Testis (tissue), 2 donors: ENCODE measurements at regions not wholly inside any gene's neighbourhood (a gene's known extent, or its start where the extent isn't known, plus 50 kb on each side); places are given as distances from the start of the nearest gene placed in this dataset.
A peak's percentile ranks its signal among the peaks of the same experiment; 100 is the strongest.

ENCODE experiments used
- DNase-seq: peaks from one replicate; pipeline ENCODE4 v3.0.0-alpha.2; 2019
- H3K27ac ChIP-seq, 2 donors: fragments of 200-600 bp; sonication (generic); one replicate each; pipeline ENCODE4 v1.5.1; 2019
- H3K27me3 ChIP-seq: fragments of 200-600 bp; sonication (generic); one replicate; pipeline ENCODE4 v1.5.1; 2019
- H3K36me3 ChIP-seq: fragments of 200-600 bp; sonication (generic); one replicate; pipeline ENCODE4 v1.5.1; 2017; ENCODE audit warnings: low read depth; ENCODE audit errors: missing control alignments
- H3K4me1 ChIP-seq: fragments of 200-600 bp; sonication (generic); one replicate; pipeline ENCODE4 v1.5.1; 2019
- H3K4me3 ChIP-seq, 2 donors: fragments of 200-600 bp; sonication (generic); one replicate each; pipeline ENCODE4 v1.5.1; 2017 to 2019
- H3K9me3 ChIP-seq: fragments of 200-600 bp; sonication (generic); one replicate; pipeline ENCODE4 v1.5.1; 2017
- POLR2A ChIP-seq: fragments of 450-650 bp; IDR thresholded peaks from one replicate; pipeline ENCODE4 v1.6.1; 2017; ENCODE audit warnings: antibody characterized with exemption, mild to moderate bottlenecking, moderate library complexity
- WGBS, 2 donors: methylation state at CpG; one replicate each; pipeline ENCODE4 v1.1.5; 2018; 5-methylcytosine and 5-hydroxymethylcytosine counted together
- intact Hi-C: fragments of 100-400 bp; cut with DNase I; formaldehyde crosslinking; loops from one replicate; pipeline ENCODE4 v1.15.1; 2023; ENCODE audit warnings: low total_unique reads
- TF ChIP-seq, protein P1 (sequence below), 3 experiments: fragments of 450-650 bp in 2 of 3; fragments of 200-600 bp in 1 of 3; sonication (generic) in 1 of 3; IDR thresholded peaks; one replicate each; pipeline ENCODE4 v1.5.1; 2016 to 2019; ENCODE audit warnings: antibody characterized with exemption in 3 of 3, mild to moderate bottlenecking in 2 of 3, moderate library complexity in 1 of 3

DNA sequence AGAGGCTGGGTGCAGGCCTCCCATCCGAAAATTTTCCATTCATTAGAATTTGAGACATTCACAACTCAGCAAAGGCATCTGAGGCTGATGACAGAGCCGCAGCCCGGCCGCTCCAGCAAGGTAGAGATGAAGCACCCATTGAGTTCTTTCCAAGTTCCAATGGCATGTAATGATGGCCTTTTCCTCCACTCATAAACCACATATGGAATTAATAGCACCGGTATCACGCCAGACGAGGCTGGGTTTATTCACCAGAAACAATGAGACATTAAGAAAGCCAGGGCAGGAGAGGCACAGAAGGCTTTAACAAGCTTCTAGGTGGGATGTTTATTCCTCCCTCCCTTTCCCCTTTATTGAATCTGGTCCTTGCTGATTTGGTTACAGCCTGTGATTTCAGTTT lies 534.4 kb downstream of the MN1 start:
- H3K36me3 ChIP-seq, result no peaks in the 10 kb centered on the region
- H3K4me3 ChIP-seq, result no peak overlapping the region
- no peaks in the 10 kb centered on the region for H3K9me3 ChIP-seq
- no peak for DNase-seq
- no peak overlapping the region for H3K27ac ChIP-seq
- no peak for TF ChIP-seq POLR2A
- TF ChIP-seq, protein P1, sequence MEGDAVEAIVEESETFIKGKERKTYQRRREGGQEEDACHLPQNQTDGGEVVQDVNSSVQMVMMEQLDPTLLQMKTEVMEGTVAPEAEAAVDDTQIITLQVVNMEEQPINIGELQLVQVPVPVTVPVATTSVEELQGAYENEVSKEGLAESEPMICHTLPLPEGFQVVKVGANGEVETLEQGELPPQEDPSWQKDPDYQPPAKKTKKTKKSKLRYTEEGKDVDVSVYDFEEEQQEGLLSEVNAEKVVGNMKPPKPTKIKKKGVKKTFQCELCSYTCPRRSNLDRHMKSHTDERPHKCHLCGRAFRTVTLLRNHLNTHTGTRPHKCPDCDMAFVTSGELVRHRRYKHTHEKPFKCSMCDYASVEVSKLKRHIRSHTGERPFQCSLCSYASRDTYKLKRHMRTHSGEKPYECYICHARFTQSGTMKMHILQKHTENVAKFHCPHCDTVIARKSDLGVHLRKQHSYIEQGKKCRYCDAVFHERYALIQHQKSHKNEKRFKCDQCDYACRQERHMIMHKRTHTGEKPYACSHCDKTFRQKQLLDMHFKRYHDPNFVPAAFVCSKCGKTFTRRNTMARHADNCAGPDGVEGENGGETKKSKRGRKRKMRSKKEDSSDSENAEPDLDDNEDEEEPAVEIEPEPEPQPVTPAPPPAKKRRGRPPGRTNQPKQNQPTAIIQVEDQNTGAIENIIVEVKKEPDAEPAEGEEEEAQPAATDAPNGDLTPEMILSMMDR (IDR thresholded peaks at IDR 0.05), result no peak
- WGBS, 2 donors, result 91 to 96% methylated on average over 7 of the region's 7 CpGs
- no peaks in the 10 kb centered on the region for H3K4me1 ChIP-seq
- intact Hi-C loops, result no loop called here
- H3K27me3 ChIP-seq, result no peaks in the 10 kb centered on the region

DNA sequence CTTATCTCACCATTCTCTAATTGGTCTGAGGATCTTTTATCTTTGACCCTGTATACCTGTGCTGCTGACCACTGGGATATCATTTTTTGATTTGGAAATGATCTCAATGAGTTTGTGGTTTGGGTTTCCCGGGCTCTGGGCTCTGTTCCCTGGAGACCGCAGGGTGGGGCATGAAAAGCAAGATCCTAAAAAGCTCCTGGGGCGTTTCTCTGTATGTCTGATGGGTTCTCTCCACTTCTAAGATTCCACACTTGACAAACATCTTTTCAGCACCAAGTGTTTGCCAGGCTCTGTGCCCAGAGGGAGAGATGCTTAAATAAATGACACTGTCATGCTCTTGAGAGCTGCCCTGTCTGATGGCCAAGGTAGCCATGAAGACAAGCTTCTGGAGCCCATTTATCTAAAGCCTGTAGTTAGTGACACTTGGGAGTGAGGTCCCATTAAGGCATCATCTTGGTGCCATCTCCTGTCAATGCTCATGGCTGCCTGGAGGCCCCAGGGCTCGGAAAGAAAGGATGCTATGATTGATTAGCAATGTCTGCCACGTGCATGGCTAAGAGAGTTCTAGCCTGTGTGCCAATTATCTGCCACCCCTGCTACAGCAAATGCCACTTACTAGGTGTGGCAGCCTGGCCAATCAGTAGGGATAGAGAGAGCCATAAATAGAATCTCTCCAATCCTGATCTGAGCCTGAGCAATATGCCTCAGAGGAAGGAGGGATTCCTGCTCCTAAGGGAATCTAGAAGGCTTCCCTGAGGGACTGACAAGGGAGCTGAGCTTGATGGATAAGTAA lies 531.6 kb downstream of the MN1 start:
- TF ChIP-seq, protein P1 (IDR thresholded peaks at IDR 0.05), result no peak
- TF ChIP-seq POLR2A, result no peak
- no peak for DNase-seq
- no peaks in the 10 kb centered on the region for H3K9me3 ChIP-seq
- H3K27ac ChIP-seq, result no peak overlapping the region
- intact Hi-C loops, result no loop called here
- no peaks in the 10 kb centered on the region for H3K4me1 ChIP-seq
- no peaks in the 10 kb centered on the region for H3K27me3 ChIP-seq
- H3K36me3 ChIP-seq, result no peaks in the 10 kb centered on the region
- WGBS, 2 donors, result 84 to 93% methylated on average over 5 of the region's 5 CpGs
- H3K4me3 ChIP-seq, result no peak overlapping the region

DNA sequence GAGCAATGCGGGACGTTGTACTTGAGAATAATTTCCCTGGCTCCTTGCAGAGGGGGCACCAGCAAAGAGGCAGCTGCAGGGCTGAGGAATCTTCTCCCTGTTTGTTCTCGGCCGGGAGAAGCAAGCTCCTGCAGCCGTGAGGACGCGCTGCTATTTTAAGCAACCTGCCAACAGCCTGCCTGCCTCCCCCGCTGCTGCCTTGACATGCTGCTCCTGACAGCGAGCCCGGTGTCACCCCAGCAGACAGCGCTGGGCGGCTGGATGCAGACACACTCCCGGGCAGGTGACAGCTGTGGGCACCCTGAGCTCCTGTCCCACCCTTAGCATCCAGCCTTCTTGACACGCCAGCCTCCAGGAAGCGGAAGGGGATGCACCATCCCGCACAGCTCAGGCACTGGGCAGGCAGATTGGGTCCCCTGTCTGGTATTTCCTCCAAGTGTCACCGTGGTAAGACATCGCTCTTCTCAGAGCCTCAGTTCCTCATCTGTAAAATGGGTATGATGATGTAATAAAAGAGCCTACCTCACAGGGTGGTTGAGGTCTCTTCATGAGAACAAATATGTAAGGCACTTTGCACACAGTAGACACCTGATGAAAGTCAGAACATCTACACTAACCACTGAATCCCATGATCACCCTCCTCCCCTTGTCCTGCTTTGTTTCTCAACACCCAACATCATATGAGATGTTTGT lies 530.6 kb downstream of the MN1 start:
- intact Hi-C loops, result no loop called here
- no peak overlapping the region for H3K4me3 ChIP-seq
- no peak for TF ChIP-seq POLR2A
- TF ChIP-seq, protein P1 (IDR thresholded peaks at IDR 0.05), result no peak
- H3K27me3 ChIP-seq, result no peaks in the 10 kb centered on the region
- no peaks in the 10 kb centered on the region for H3K36me3 ChIP-seq
- no peaks in the 10 kb centered on the region for H3K4me1 ChIP-seq
- no peaks in the 10 kb centered on the region for H3K9me3 ChIP-seq
- H3K27ac ChIP-seq, result no peak overlapping the region
- peak; percentile 86 for DNase-seq
- 33 to 40% methylated on average over 10 to 13 of the region's 18 CpGs for WGBS, 2 donors

DNA sequence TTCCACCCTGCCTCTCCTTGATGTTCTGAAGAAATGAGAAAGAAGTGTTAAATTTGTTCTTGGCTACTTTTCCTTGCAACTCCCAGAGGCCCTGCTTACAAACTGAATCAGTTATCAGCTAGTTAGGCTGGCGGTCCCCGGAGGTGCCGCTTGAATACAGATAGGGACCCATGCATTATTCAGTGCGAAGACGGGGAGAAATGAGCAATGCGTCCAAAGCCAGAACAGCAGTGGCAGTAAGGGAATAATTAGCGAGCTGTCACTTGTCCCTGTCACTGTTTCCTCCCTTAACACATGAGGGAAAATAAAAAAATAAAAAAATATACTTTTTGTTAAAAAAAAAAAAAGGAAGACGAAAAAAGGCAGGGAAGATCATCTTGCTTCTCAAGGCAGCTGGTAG lies 528.1 kb downstream of the MN1 start:
- Histone ChIP-seq H3K36me3 (no peaks in the 10 kb centered on the region), H3K27ac (no peak overlapping the region), H3K9me3 (no peaks in the 10 kb centered on the region), H3K4me3 (no peak overlapping the region), H3K4me1 (no peaks in the 10 kb centered on the region), H3K27me3 (no peaks in the 10 kb centered on the region)
- WGBS, 2 donors, result 38 to 65% methylated on average over 8 of the region's 8 CpGs
- TF ChIP-seq, protein P1 (IDR thresholded peaks at IDR 0.05), result no peak
- no peak for TF ChIP-seq POLR2A
- no peak for DNase-seq
- intact Hi-C loops, result no loop called here
